Vagina (tissue), 2 donors: ENCODE measurements at regions not wholly inside any gene's neighbourhood (a gene's known extent, or its start where the extent isn't known, plus 50 kb on each side); places are given as distances from the start of the nearest gene placed in this dataset.

Experiments
- POLR2A ChIP-seq, 2 donors: fragments of 450-650 bp; IDR thresholded peaks; one replicate each; pipeline ENCODE4 v1.6.1; 2017; ENCODE audit warnings: antibody characterized with exemption in 2 of 2, mild to moderate bottlenecking in 2 of 2, moderate library complexity in 2 of 2
- POLR2AphosphoS5 ChIP-seq, 2 donors: sonication (generic); formaldehyde crosslinking; IDR thresholded peaks; one replicate each; pipeline ENCODE4 v1.9.0; 2017; ENCODE audit warnings: antibody characterized with exemption in 2 of 2, mild to moderate bottlenecking in 2 of 2, low read depth in 1 of 2; ENCODE audit not compliant: insufficient read depth in 1 of 2
- TF ChIP-seq, protein P1 (sequence below), 3 experiments: fragments of 450-650 bp in 2 of 3; fragments of 200-600 bp in 1 of 3; sonication (generic) in 1 of 3; IDR thresholded peaks; one replicate each; pipeline ENCODE4 v1.5.1; 2017 to 2019; ENCODE audit warnings: antibody characterized with exemption in 3 of 3, mild to moderate bottlenecking in 2 of 3, moderate library complexity in 2 of 3

GRCh38 chr1:60949154-60949825, 133.1 kb upstream of the NFIA start:
- TF ChIP-seq, protein P1, sequence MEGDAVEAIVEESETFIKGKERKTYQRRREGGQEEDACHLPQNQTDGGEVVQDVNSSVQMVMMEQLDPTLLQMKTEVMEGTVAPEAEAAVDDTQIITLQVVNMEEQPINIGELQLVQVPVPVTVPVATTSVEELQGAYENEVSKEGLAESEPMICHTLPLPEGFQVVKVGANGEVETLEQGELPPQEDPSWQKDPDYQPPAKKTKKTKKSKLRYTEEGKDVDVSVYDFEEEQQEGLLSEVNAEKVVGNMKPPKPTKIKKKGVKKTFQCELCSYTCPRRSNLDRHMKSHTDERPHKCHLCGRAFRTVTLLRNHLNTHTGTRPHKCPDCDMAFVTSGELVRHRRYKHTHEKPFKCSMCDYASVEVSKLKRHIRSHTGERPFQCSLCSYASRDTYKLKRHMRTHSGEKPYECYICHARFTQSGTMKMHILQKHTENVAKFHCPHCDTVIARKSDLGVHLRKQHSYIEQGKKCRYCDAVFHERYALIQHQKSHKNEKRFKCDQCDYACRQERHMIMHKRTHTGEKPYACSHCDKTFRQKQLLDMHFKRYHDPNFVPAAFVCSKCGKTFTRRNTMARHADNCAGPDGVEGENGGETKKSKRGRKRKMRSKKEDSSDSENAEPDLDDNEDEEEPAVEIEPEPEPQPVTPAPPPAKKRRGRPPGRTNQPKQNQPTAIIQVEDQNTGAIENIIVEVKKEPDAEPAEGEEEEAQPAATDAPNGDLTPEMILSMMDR (IDR thresholded peaks at IDR 0.05): no peak
- TF ChIP-seq POLR2A (IDR thresholded peaks at IDR 0.05) (no peak), POLR2AphosphoS5 (IDR thresholded peaks at IDR 0.05; ENCODE audit: insufficient read depth in 1 of 2, low read depth in 1 of 2) (no peak)
